ENCODE measurements at regions not wholly inside any gene's neighbourhood (a gene's known extent, or its start where the extent isn't known, plus 50 kb on each side); places are given as distances from the start of the nearest gene placed in this dataset.

- TF ChIP-seq ELF1 (IDR thresholded peaks at IDR 0.05; ENCODE audit: borderline replicate concordance, low read depth): no peak
- no peak for TF ChIP-seq RAD21 (IDR thresholded peaks at IDR 0.05; ENCODE audit: low read depth)
- no peak for TF ChIP-seq POLR2A (IDR thresholded peaks at IDR 0.05; ENCODE audit: borderline replicate concordance, extremely low read depth, insufficient read depth, insufficient read length)
- TF ChIP-seq CEBPB (IDR thresholded peaks at IDR 0.05; ENCODE audit: low read depth): no peak
- no peak for TF ChIP-seq MAX (IDR thresholded peaks at IDR 0.05)
- TF ChIP-seq EZH2phosphoT487 (IDR thresholded peaks at IDR 0.05; ENCODE audit: borderline replicate concordance): no peak
- TF ChIP-seq FOSL1 (IDR thresholded peaks at IDR 0.05; ENCODE audit: low read depth): no peak
- no peak for TF ChIP-seq ATF3 (IDR thresholded peaks at IDR 0.05)
- TF ChIP-seq JUND (IDR thresholded peaks at IDR 0.05): no peak
- TF ChIP-seq YY1 (IDR thresholded peaks at IDR 0.05; ENCODE audit: extremely low read depth, insufficient replicate concordance, low read depth, low read length): no peak
- no peak for TF ChIP-seq EZH2 (IDR thresholded peaks at IDR 0.05)
- TF ChIP-seq SRF (IDR thresholded peaks at IDR 0.05; ENCODE audit: low read depth): no peak
- TF ChIP-seq POLR2AphosphoS5 (IDR thresholded peaks at IDR 0.05; ENCODE audit: low read depth, low read length): no peak
- no peak for TF ChIP-seq ZBTB33 (IDR thresholded peaks at IDR 0.05; ENCODE audit: extremely low read depth, insufficient replicate concordance, low read length)
- TF ChIP-seq TCF7L2 (IDR thresholded peaks at IDR 0.05; ENCODE audit: borderline replicate concordance, extremely low read depth, insufficient read depth, insufficient read length): no peak
- TF ChIP-seq SP1 (IDR thresholded peaks at IDR 0.05; ENCODE audit: low read depth): no peak
- RAD21 ChIA-PET (ENCODE audit: low non-redundant PET in 1 of 2, low total read pairs in 2 of 2, uncharacterized antibody in 2 of 2, unreplicated experiment in 2 of 2): no interaction called here
- CTCF ChIA-PET: no interaction called here
- no peaks in the 10 kb centered on the region for H3K9me2 ChIP-seq (ENCODE audit: insufficient read depth)
- H2AFZ ChIP-seq (ENCODE audit: low read depth, low read length, poor library complexity, severe bottlenecking): no peak overlapping the region
- 0 out of 2 replicates have a peak, but pooled peaks cover 7% of the 10 kb centered on the region for H3K27me3 ChIP-seq (ENCODE audit: insufficient read depth, low read length)
- intact Hi-C loops (cut with micrococcal nuclease): no loop called here
- no peak overlapping the region for H3K27ac ChIP-seq (ENCODE audit: low read depth, low read length)
- no TSS peak for BruUV-seq (replicated peaks)
- no peak for ATAC-seq
- no peak overlapping the region for H3K4me3 ChIP-seq (replicated peaks in 1 of 2; ENCODE audit: low read depth in 1 of 2, low read length in 2 of 2)
- no peak overlapping the region for H3K9ac ChIP-seq (ENCODE audit: low read length)
- no peaks in the 10 kb centered on the region for H3K9me3 ChIP-seq (ENCODE audit: control insufficient read depth in 1 of 2, insufficient read depth in 1 of 2, low read depth in 1 of 2, low read length in 2 of 2)
- H3K4me2 ChIP-seq (ENCODE audit: low read length): no peak overlapping the region
- DNase-seq (ENCODE audit: low read depth, low spot score): no peak
- POLR2A ChIA-PET: no interaction called here
- no peaks in the 10 kb centered on the region for H4K20me1 ChIP-seq (ENCODE audit: insufficient read depth)
- H3K36me3 ChIP-seq (ENCODE audit: control insufficient read depth in 1 of 2, insufficient read depth in 2 of 2, low read length in 2 of 2): no peaks in the 10 kb centered on the region
- no peaks in the 10 kb centered on the region for H3K4me1 ChIP-seq (ENCODE audit: control insufficient read depth in 1 of 2, insufficient read depth in 2 of 2, low read length in 2 of 2)
- no peaks in the 10 kb centered on the region for H3K79me2 ChIP-seq (ENCODE audit: insufficient read depth, low read length)
Observed at GRCh38 chr2:126784045-126784444, 114.6 kb upstream of the TEX51 start.
